ENCODE measurements at regions not wholly inside any gene's neighbourhood (a gene's known extent, or its start where the extent isn't known, plus 50 kb on each side); places are given as distances from the start of the nearest gene placed in this dataset.
A peak's percentile ranks its signal among the peaks of the same experiment; 100 is the strongest.

DNA sequence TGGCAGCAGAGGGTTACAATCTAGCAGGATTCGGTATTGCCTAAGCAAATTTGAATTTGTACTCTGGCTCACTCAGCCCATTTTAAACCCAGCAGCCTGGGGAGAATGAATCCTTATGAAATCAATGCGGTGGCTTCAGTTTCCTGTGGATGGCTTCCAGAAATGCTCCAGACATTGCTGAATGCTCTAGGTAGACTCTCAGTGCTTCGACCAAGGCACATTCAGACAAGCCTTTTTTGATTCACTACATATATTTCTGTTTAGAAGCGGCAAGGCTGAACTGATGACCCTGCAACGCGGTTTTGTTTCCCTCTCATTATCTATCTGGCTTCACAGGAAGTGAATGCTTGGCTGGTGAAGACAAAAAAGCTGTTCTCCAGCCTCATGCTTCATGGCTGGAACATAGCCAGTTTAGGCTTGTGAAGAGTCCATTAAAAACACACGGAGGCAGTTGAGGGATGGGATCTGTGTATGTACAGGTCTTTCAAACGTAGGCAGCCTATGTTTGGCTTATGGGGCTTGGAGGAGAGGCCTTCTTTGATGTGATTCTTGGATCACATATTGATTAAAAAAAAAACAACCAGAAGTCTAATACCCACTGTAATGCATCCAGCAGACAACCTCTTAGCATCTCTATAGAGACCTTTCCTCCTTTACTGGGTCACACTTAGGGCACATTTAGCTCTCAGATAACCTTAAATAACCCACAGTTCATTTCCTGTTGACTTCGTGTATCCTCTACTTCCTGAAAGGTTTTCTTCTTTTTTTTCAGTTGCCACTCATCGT is 400.2 kb upstream of the TBL1XR1 start:
- 42 to 48% (median 44%) methylated on average over 10 of the region's 10 CpGs for WGBS, 4 donors
- intact Hi-C loops (cut with DNase I): no loop called here
- Histone ChIP-seq H3K27me3 (no peaks in the 10 kb centered on the region), H3K4me1 (replicated peaks in 1 of 2) (peaks cover 27 to 43% of the 10 kb centered on the region in 2 donors), H3K4me3 (no peak overlapping the region), H3K36me3 (replicated peaks in 1 of 2) (no peaks in the 10 kb centered on the region), H3K9me3 (replicated peaks in 1 of 3) (no peaks in the 10 kb centered on the region), H3K27ac (peak overlapping the region in 3 of 5 donors; percentile 39 to 63 (median 55))
- no peak for TF ChIP-seq POLR2A (IDR thresholded peaks at IDR 0.05)
- TF ChIP-seq, protein P1, sequence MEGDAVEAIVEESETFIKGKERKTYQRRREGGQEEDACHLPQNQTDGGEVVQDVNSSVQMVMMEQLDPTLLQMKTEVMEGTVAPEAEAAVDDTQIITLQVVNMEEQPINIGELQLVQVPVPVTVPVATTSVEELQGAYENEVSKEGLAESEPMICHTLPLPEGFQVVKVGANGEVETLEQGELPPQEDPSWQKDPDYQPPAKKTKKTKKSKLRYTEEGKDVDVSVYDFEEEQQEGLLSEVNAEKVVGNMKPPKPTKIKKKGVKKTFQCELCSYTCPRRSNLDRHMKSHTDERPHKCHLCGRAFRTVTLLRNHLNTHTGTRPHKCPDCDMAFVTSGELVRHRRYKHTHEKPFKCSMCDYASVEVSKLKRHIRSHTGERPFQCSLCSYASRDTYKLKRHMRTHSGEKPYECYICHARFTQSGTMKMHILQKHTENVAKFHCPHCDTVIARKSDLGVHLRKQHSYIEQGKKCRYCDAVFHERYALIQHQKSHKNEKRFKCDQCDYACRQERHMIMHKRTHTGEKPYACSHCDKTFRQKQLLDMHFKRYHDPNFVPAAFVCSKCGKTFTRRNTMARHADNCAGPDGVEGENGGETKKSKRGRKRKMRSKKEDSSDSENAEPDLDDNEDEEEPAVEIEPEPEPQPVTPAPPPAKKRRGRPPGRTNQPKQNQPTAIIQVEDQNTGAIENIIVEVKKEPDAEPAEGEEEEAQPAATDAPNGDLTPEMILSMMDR (IDR thresholded peaks at IDR 0.05): no peak
- DNase-seq: peak; percentile 25 to 71 (median 39)

DNA sequence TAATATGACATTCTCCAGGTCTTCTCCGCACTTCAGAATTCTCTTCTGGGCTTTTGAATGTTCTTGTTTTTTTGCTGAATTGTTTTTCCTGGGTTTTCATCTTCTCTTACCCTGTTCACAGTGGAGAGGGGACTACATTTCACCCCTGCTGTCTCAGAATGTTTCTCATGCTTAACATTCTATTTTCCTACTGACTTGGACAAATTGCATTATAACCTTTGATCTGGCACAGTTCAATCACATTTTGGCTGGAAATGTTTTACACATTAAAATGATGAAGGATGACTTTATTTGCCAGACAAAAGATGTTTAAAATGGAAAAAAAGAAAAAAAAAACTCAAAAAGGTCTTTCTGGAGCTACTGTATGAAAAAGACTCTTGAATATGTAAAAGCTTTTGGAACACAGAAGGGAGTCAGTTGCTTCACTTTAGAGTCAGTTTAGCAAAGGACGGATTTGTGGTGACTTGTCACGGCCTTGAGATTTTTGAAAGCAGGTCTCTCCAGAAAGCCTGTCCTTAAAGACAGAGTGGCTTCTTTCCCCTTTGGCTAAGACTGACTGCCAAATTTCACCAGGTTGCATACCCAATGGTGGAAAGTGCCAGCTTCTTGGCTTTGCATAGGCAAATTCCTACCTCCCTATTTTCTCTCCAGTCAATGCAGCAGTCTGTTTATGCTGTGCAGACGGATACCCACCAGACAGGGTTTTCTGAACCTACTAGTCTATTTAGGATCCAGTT is 401.0 kb upstream of the TBL1XR1 start:
- H3K4me1 ChIP-seq (replicated peaks in 1 of 2): peaks cover 27 to 43% of the 10 kb centered on the region in 2 donors
- peak overlapping the region in 1 of 5 donors; percentile 39 for H3K27ac ChIP-seq
- no peak for DNase-seq
- intact Hi-C loops (cut with DNase I): no loop called here
- H3K36me3 ChIP-seq (replicated peaks in 1 of 2): no peaks in the 10 kb centered on the region
- 48 to 61% (median 51%) methylated on average over 4 of the region's 4 CpGs for WGBS, 4 donors
- H3K27me3 ChIP-seq: no peaks in the 10 kb centered on the region
- H3K4me3 ChIP-seq: no peak overlapping the region
- TF ChIP-seq, protein P1 (IDR thresholded peaks at IDR 0.05): no peak
- TF ChIP-seq POLR2A (IDR thresholded peaks at IDR 0.05): no peak
- H3K9me3 ChIP-seq (replicated peaks in 1 of 3): no peaks in the 10 kb centered on the region

DNA sequence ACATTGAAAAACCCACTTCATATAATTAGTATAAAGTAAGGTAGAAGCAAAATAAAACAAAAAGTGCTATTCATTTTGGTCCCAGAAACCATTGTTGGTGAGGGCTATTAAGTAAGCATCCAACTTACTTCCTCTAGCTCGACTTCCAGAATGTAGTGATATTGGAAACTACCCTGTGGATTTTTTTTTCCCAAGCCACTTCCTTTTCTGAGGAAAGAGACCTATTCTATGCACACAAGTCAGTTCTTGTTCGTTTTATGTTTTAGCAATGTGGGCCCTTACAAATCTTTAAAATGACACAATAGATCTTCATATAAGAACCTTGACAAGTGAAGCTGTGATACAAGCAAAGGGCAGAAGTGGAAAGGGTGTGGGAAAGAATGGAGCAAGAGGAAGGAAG is 402.0 kb upstream of the TBL1XR1 start:
- intact Hi-C loops (cut with DNase I): no loop called here
- Histone ChIP-seq H3K27me3 (no peaks in the 10 kb centered on the region), H3K9me3 (replicated peaks in 1 of 3) (no peaks in the 10 kb centered on the region), H3K27ac (peak overlapping the region in 1 of 5 donors; percentile 14), H3K36me3 (replicated peaks in 1 of 2) (no peaks in the 10 kb centered on the region), H3K4me3 (no peak overlapping the region), H3K4me1 (replicated peaks in 1 of 2) (peaks cover 27 to 43% of the 10 kb centered on the region in 2 donors)
- TF ChIP-seq, protein P1 (IDR thresholded peaks at IDR 0.05): no peak
- no peak for TF ChIP-seq POLR2A (IDR thresholded peaks at IDR 0.05)
- no peak for DNase-seq
- 63 to 74% (median 71%) methylated on average over 2 of the region's 2 CpGs for WGBS, 4 donors

DNA sequence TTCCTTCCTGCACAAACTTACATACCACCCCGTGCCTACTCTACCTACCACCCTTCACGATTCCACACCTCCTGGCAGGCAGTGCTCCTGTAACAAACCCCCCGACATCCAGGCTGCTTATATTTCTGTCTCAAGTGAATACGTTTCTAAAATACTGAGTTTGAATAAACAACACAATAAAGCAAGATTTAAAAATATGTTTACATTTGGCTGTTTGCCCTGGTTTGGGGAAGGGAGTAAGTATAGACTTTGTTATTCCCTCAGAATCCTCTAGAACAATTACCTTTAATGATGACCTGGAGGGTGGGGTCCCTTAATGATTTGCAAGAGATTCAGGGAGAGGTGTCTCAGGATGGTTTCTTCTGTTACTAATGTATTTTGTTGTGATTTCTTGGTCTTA is 402.6 kb upstream of the TBL1XR1 start:
- Histone ChIP-seq H3K4me3 (no peak overlapping the region), H3K4me1 (replicated peaks in 1 of 2) (peaks cover 27 to 43% of the 10 kb centered on the region in 2 donors), H3K36me3 (replicated peaks in 1 of 2) (no peaks in the 10 kb centered on the region), H3K27me3 (no peaks in the 10 kb centered on the region), H3K27ac (peak overlapping the region in 1 of 5 donors; percentile 14), H3K9me3 (replicated peaks in 1 of 3) (no peaks in the 10 kb centered on the region)
- intact Hi-C loops (cut with DNase I): no loop called here
- WGBS, 4 donors: 93 to 98% (median 96%) methylated on average over 4 of the region's 4 CpGs
- DNase-seq: no peak
- TF ChIP-seq, protein P1 (IDR thresholded peaks at IDR 0.05): no peak
- TF ChIP-seq POLR2A (IDR thresholded peaks at IDR 0.05): no peak

All from adrenal gland (tissue), 9 donors.